VCaP (cell line): ENCODE measurements at regions not wholly inside any gene's neighbourhood (a gene's known extent, or its start where the extent isn't known, plus 50 kb on each side); places are given as distances from the start of the nearest gene placed in this dataset.
"Not testable (repeated sequence)": the region's sequence is repeated elsewhere in the genome, so short reads cannot be mapped to it uniquely, and the experiment has no call there.

ENCODE experiments used
- H3K27ac ChIP-seq: fragments of 450-650 bp; 2 replicates; pipeline ENCODE4 v1.5.1; 2017
- CTCF ChIP-seq: fragments of 450-650 bp; conservative IDR thresholded peaks from 2 replicates; pipeline ENCODE4 v1.5.1; 2017; ENCODE audit warnings: mild to moderate bottlenecking, moderate library complexity

DNA sequence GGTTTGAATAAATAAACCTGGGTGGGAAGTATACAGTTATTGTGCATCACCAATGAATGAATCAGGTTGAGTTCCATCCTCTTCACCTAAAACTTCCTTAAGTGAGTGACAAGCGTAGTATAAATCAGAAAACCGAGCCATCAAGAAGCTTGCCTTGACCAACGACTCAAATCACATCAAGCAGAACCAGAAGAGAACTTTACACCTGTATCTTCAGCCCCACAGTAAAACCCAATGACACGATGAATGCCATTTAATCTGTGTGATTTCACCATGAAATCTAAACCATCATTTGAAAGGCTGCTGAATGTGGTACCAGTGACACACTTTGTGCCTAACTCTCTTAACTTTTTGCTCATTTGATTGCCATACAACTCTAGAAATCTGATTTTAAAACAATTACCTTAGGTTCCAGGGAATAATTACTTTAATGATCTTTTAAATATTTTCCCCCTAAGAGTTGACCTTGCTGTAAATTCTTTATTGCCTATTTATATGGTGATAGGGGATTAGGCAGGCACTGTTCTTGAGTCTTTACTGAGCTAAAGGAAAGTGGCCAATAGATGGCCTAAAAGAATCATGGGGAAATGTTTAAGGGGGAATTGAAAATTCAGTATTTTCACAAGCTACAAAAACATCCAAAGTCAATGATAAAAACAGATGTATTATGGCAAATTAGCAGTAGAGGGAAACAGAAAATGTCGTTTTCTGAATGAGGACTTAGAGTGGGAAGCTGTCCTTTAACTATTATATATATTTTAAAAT is 152.0 kb upstream of the EYA4 start:
- no peak overlapping the region for H3K27ac ChIP-seq
- no peak for TF ChIP-seq CTCF

DNA sequence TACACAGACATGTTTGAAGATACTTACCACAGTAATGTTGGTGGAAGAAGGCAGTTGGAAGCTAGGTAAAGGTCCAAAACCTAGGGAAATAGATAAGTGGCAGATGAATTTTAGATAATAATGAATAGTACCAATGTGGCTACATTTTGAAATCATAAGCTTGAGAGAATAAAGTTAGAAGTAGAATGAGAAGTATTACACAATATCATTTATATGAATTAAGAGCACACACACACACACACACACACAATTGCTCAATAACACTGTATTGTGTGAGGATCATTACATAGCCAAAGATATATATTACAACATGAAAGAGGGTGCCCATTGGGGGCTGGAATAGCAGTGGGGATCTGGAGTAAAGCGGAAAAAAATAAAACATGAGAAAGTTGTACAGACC is 149.0 kb upstream of the EYA4 start:
- TF ChIP-seq CTCF: no peak
- no peak overlapping the region for H3K27ac ChIP-seq

DNA sequence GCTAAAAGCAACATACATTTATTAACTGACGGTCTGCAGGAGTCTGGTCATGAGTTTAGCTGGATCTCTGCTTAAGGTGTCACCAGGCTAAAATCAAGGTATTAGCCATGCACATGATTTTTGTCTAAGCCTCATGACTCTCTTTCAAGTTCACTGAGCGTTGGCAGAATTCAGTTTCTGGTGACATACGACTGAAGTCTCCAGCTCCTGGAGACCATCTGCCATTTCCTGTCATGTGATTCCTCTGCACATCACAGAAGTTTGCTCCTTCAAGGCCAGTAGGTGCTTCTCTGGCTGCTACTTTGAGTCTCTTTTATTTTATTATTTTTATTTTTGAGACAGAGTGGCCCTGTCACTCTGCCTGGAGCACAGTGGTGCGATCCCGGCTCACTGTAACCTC is 148.4 kb upstream of the EYA4 start:
- TF ChIP-seq CTCF: no peak
- H3K27ac ChIP-seq: no peak overlapping the region

DNA sequence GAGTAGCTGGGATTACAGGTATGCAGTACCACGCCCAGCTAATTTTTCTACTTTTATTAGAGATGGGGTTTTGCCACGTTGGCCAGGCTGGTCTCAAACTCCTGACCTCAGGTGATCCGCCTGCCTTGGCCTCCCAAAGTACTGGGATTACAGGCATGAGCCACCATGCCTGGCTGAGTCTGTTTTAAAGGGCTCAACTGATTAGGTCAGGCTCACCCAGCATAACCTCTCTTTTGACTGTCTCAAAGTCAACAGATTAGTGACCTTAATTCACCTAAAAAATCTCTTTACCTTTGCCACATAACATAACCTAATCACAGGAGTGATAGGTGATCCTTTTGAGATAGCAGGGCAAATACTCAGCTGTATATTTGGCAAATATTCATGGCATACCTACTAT is 147.9 kb upstream of the EYA4 start:
- H3K27ac ChIP-seq: not testable (repeated sequence)

- no peak overlapping the region for H3K27ac ChIP-seq
Observed at GRCh38 chr6:133093956-133094355, 147.2 kb upstream of the EYA4 start.

GRCh38 chr6:133097208-133097607 is 143.9 kb upstream of the EYA4 start:
- no peak overlapping the region for H3K27ac ChIP-seq
- no peak for TF ChIP-seq CTCF

More at GRCh38 chr6:133093956-133094355, 147.2 kb upstream of the EYA4 start:
- TF ChIP-seq CTCF: no peak

DNA sequence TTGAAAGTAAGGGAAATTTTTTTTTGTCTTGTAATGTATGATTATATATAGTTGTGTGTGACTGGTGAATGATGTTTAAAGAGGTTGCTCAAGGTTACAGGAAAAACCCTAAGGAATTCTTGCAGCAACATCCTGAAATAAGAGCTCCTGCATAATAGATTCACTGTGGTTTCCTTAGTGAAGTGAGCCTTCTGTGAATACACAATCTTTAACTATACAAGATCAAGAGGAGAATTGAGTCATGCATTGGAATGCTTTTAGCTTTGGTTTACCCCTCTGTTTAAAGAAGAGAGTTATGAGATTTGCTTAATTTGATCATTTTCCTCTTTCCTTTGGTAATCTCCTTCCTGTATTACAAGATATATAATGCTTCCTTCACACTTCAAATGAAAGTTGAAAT is 141.6 kb upstream of the EYA4 start:
- no peak overlapping the region for H3K27ac ChIP-seq
- TF ChIP-seq CTCF: no peak

DNA sequence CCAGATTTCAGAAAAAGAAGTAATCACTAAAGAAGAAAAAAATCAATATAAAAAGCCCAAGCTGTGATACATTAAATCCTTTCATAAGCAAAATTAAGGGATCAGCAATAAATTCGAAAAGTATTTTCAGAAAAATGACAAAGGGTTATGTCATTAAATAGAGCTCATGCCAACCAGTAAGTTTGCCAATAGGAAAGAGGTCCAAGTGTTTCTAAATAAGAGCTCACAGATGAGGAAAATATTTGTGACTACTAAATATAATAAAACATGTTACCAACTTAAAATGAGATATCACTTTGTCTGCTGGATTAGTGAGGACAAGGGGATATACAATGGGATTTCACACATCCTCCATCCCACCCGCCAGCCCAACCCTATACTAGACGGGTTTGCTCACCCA is 140.3 kb upstream of the EYA4 start:
- TF ChIP-seq CTCF: no peak
- H3K27ac ChIP-seq: no peak overlapping the region
